ENCODE measurements at regions not wholly inside any gene's neighbourhood (a gene's known extent, or its start where the extent isn't known, plus 50 kb on each side); places are given as distances from the start of the nearest gene placed in this dataset.

- TF ChIP-seq EZH2phosphoT487 (IDR thresholded peaks at IDR 0.05; ENCODE audit: borderline replicate concordance) (no peak), CTCF (IDR thresholded peaks at IDR 0.05 in 2 of 3, conservative IDR thresholded peaks at IDR 0.05 in 1 of 3; ENCODE audit: borderline replicate concordance in 1 of 3, insufficient read depth in 1 of 3, low read depth in 2 of 3, low read length in 2 of 3) (peak in 1 of 3 experiments; percentile 12; a peak in 1 of 6 replicates), POLR2AphosphoS5 (IDR thresholded peaks at IDR 0.05; ENCODE audit: low read depth, low read length) (no peak)
These were observed 68.9 kb upstream of the SEPTIN5 start for GRCh38 chr22:19645391-19645790.
